Lung microvascular endothelial cell (primary cell): ENCODE measurements at regions not wholly inside any gene's neighbourhood (a gene's known extent, or its start where the extent isn't known, plus 50 kb on each side); places are given as distances from the start of the nearest gene placed in this dataset.
"Not testable (repeated sequence)": the region's sequence is repeated elsewhere in the genome, so short reads cannot be mapped to it uniquely, and the experiment has no call there.

Experiments used
- DNase-seq, 2 donors: peaks; one replicate each; pipeline versions ENCODE4 v3.0.0 to v3.0.0-alpha.2; 2010; ENCODE audit warnings: low read depth in 2 of 2

- DNase-seq = no peak
Measured at GRCh38 chr1:148317288-148317985, 165.4 kb upstream of the NBPF11 start.

- DNase-seq = peak in 1 of 2 donors; percentile 33
Measured at GRCh38 chr1:148315071-148315811, 163.2 kb upstream of the NBPF11 start.

DNA sequence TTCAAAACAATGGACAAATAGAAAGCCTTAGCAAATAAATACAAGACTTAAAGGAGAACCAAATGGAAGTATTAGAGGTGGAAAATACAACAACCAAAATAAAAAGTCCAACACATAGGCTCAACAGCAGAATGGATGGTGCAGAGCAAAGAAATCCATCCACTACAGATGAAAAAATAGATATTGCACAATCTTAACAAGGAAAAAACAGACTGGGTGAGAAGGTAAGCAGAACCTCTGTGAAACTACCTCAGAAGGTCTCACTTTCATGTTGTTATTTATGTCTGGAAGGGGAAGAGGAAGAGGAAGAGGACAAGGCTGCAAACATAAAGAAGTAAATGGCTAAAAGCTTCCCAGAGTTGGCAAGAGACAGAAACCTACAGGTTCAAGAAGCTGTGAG, 158.7 kb upstream of the NBPF11 start:
- DNase-seq = no peak

GRCh38 chr1:148309940-148310500, 157.9 kb upstream of the NBPF11 start:
- DNase-seq = no peak

- no peak for DNase-seq
Measured at GRCh38 chr1:148308832-148309458, 156.9 kb upstream of the NBPF11 start.

- DNase-seq = no peak
Measured at GRCh38 chr1:148307583-148308185, 155.6 kb upstream of the NBPF11 start.

GRCh38 chr1:148304935-148305334, 152.9 kb upstream of the NBPF11 start:
- not testable (repeated sequence) for DNase-seq

GRCh38 chr1:148302586-148303364, 150.7 kb upstream of the NBPF11 start:
- DNase-seq = not testable (repeated sequence)

DNA sequence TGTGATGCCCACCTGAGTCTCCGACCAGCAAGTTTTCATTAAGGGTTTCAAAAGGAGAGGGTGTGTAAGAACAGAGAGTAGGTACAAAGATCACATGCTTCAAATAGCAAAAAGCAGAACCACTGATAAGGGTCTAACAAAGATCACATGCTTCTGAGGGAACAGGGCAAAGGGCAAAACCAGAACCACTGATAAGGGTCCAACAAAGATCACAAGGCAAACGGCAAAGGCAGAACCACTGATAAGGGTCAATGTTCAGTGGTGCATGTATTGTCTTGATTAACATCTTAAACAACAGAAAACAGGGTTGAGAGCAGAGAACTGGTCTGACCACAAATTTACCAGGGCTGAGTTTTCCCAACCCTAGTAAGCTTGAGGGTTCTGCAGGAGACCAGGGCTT, 145.8 kb upstream of the NBPF11 start:
- DNase-seq = not testable (repeated sequence)

DNA sequence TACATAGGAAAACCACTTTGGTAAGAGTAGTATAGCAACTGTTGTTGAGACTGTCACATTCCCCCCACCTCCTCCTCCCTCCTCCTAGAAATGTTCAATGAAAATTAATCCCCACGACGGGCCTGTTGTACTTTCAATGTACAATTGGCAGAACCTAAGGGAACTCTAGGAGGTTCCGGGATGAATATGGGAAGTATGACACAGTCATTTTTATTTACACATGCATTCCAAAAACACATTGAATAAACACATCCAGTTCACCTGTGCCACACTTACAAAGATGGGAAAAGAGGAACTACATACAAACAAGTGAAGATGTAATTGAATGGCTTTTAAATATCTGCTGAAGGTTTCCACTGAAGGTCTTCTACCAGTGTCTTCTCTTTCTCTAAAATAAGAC, 144.4 kb upstream of the NBPF11 start:
- no peak for DNase-seq

DNA sequence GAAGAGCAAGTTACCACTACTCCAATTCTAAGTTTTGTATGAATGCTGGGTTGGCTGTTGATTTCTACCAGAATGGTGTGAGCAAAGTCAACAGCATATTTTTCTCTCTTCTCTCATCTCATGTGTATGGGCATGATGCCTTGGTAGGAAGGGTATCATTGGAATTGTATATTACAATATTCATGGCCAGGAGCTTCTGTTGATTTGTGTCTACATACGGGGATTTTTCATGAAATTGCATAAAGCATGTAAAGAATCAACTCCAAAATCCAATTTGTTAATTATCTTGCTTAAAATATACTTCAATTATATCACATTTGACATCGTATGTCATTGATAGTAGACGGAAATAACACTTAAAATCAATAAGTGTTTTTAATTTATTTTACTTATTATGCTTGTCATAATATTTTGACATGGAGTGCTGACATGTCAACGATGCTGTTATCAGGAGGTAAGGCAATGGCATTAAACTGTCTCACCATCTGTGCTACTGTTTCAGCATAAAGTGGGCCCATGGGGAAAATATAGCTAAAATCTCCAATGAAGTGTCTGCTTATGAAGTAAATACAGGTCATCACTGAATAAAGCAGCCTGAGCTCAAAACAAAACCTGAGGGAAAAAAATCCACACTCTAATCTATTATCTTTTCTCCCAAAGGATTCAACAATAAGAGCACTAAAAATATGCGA, 142.2 kb upstream of the NBPF11 start:
- no peak for DNase-seq

GRCh38 chr1:148293651-148294050, 141.6 kb upstream of the NBPF11 start:
- no peak for DNase-seq

GRCh38 chr1:148292915-148293314, 140.8 kb upstream of the NBPF11 start:
- no peak for DNase-seq

DNA sequence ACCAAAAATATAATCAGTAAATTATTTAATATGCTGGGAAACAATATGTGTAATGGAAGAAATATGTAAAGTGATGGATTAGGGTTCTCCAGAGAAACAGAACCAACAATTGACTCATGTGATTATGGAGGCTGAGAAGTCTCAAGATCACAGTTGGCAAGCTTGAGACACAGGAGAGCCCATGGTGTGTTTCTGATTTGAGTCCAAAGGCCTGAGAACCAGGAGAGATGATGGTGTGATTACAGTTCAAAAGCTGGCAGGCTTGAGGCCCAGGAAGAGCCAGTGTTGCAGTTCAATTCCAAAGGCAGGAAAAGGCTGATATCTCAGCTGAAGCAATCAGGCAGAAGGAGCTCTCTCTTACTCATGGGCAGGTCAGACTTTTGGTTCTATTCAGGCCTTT, 138.8 kb upstream of the NBPF11 start:
- no peak for DNase-seq

DNA sequence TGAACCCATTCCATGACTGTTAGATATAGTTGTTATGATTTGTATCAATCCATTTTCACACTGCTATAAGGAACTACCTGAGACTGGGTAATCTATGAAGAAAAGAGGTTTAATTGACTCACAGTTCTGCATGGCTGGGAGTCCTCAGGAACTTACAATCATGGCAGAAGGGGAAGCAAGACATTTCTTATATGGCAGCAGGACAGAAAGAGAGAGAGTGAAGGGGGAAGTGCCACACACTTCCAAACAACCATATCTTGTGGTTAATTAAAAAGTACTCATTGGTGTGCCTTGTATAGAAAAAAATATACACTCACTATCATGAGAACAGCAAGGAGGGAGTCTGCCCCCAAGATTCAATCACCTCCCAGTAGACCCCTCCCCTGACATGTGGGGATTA, 137.6 kb upstream of the NBPF11 start:
- DNase-seq = no peak

- not testable (repeated sequence) for DNase-seq
Measured at GRCh38 chr1:148285946-148286345, 133.9 kb upstream of the NBPF11 start.

- DNase-seq = not testable (repeated sequence)
Measured at GRCh38 chr1:148280831-148281572, 128.9 kb upstream of the NBPF11 start.

DNA sequence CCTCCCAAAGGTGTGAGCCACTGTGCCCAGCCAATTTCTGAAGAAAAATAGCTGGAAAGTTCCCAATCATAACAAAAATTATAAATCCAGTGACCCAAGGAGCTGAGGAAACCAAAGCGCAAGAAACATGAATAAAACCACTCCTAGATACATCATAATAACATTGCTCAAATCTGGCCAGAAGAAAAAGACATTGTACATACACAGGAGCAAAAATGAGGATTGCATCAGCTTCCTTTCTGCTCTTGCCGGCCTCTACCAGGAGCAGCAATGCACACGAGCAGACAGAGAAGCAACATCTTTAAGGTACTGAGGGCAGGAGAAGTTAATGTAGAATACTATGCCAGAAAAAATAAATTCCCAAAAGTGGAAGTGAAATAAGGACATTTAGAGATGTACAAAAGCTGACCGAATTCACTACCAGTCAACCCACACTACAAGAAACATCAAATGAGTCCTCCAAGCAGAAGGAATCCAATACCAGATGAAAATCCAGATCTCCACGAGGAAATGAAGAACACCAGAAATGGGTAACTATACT, 127.0 kb upstream of the NBPF11 start:
- not testable (repeated sequence) for DNase-seq

DNA sequence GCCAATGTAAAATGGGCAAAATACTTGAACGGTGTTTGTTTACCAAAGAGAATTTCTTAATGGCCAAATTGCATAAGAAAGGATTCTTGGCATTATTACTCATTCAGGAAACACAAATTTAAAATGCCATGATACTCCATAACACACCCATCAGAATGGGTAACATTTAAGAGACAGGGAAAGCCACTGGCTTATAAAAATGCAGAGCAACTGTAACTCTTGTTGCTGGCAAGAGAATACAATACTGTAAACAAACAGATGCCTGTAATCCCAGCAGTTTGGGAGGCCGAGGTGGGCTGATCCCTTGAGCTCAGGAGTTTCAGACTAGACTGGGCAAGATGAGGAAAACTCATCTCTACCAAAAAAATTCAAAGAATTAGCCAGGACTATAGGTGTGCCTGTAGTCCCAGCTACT, 125.8 kb upstream of the NBPF11 start:
- not testable (repeated sequence) for DNase-seq
